ENCODE measurements at regions not wholly inside any gene's neighbourhood (a gene's known extent, or its start where the extent isn't known, plus 50 kb on each side); places are given as distances from the start of the nearest gene placed in this dataset.
"Not testable (repeated sequence)": the region's sequence is repeated elsewhere in the genome, so short reads cannot be mapped to it uniquely, and the experiment has no call there.

- TF ChIP-seq GATA1 (IDR thresholded peaks at IDR 0.05; ENCODE audit: low read depth, low read length) (no peak), POLR2A (IDR thresholded peaks at IDR 0.05; ENCODE audit: low read length) (no peak)
- no peak for DNase-seq
Observed at GRCh38 chr22:44621401-44622146, 80.4 kb upstream of the PRR5 start.

GRCh38 chr22:44620841-44621257, 81.2 kb upstream of the PRR5 start:
- no peak for TF ChIP-seq POLR2A (IDR thresholded peaks at IDR 0.05; ENCODE audit: low read length)
- TF ChIP-seq GATA1 (IDR thresholded peaks at IDR 0.05; ENCODE audit: low read depth, low read length): no peak
- no peak for DNase-seq

- TF ChIP-seq GATA1 (IDR thresholded peaks at IDR 0.05; ENCODE audit: low read depth, low read length) (no peak), POLR2A (IDR thresholded peaks at IDR 0.05; ENCODE audit: low read length) (no peak)
- DNase-seq: peak; percentile 50 to 72
Observed at GRCh38 chr22:44620129-44620840, 81.7 kb upstream of the PRR5 start.

GRCh38 chr22:44619560-44620128, 82.4 kb upstream of the PRR5 start:
- DNase-seq: not testable (repeated sequence)

GRCh38 chr22:44618910-44619309, 83.1 kb upstream of the PRR5 start:
- DNase-seq: not testable (repeated sequence)

GRCh38 chr22:44618400-44618799, 83.6 kb upstream of the PRR5 start:
- TF ChIP-seq POLR2A (IDR thresholded peaks at IDR 0.05; ENCODE audit: low read length): no peak
- no peak for TF ChIP-seq GATA1 (IDR thresholded peaks at IDR 0.05; ENCODE audit: low read depth, low read length)

GRCh38 chr22:44617828-44618227, 84.2 kb upstream of the PRR5 start:
- TF ChIP-seq POLR2A (IDR thresholded peaks at IDR 0.05; ENCODE audit: low read length) (no peak), GATA1 (IDR thresholded peaks at IDR 0.05; ENCODE audit: low read depth, low read length) (no peak)
- DNase-seq: no peak

More at GRCh38 chr22:44618400-44618799, 83.6 kb upstream of the PRR5 start:
- no peak for DNase-seq

GRCh38 chr22:44616882-44617655, 84.9 kb upstream of the PRR5 start:
- TF ChIP-seq GATA1 (IDR thresholded peaks at IDR 0.05; ENCODE audit: low read depth, low read length) (no peak), POLR2A (IDR thresholded peaks at IDR 0.05; ENCODE audit: low read length) (no peak)

GRCh38 chr22:44616461-44616860, 85.5 kb upstream of the PRR5 start:
- TF ChIP-seq GATA1 (IDR thresholded peaks at IDR 0.05; ENCODE audit: low read depth, low read length): no peak
- TF ChIP-seq POLR2A (IDR thresholded peaks at IDR 0.05; ENCODE audit: low read length): no peak
- no peak for DNase-seq

More at GRCh38 chr22:44616882-44617655, 84.9 kb upstream of the PRR5 start:
- peak in 1 of 2 experiments; percentile 23 for DNase-seq

- no peak for TF ChIP-seq GATA1 (IDR thresholded peaks at IDR 0.05; ENCODE audit: low read depth, low read length)
- TF ChIP-seq POLR2A (IDR thresholded peaks at IDR 0.05; ENCODE audit: low read length): no peak
- DNase-seq: no peak
Observed at GRCh38 chr22:44615602-44616180, 86.3 kb upstream of the PRR5 start.

GRCh38 chr22:44615146-44615545, 86.9 kb upstream of the PRR5 start:
- no peak for TF ChIP-seq GATA1 (IDR thresholded peaks at IDR 0.05; ENCODE audit: low read depth, low read length)
- no peak for TF ChIP-seq POLR2A (IDR thresholded peaks at IDR 0.05; ENCODE audit: low read length)
- no peak for DNase-seq

- TF ChIP-seq GATA1 (IDR thresholded peaks at IDR 0.05; ENCODE audit: low read depth, low read length): no peak
- no peak for TF ChIP-seq POLR2A (IDR thresholded peaks at IDR 0.05; ENCODE audit: low read length)
- DNase-seq: no peak
Observed at GRCh38 chr22:44613196-44613595, 88.8 kb upstream of the PRR5 start.

- no peak for DNase-seq
- TF ChIP-seq POLR2A (IDR thresholded peaks at IDR 0.05; ENCODE audit: low read length): no peak
- TF ChIP-seq GATA1 (IDR thresholded peaks at IDR 0.05; ENCODE audit: low read depth, low read length): no peak
Observed at GRCh38 chr22:44611880-44612496, 90.0 kb upstream of the PRR5 start.
